ENCODE measurements at regions not wholly inside any gene's neighbourhood (a gene's known extent, or its start where the extent isn't known, plus 50 kb on each side); places are given as distances from the start of the nearest gene placed in this dataset.

DNA sequence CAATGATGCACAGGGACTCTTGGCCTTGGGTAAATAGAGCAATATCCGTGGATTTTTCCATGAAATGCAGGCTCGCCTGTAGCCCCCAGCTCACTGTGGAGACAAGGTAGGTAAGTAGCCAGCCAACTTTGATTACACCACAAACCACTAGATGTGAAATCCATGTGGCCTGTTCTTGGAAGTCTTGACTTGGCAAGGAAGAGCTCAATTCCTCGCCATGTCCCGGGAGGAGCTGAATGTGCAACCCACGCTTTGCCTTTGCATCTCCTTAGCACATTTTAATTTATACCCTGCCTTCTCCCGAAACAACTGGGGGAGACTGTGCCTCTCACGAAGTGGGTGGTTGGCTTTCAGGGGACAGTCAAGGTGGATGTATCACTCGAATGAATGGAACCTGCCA lies 347.7 kb upstream of the MKI67 start:
- Histone ChIP-seq H3F3A (ENCODE audit: control insufficient read depth, insufficient read depth) (no peaks in the 10 kb centered on the region), H3K9me3 (ENCODE audit: control insufficient read depth, insufficient read depth, low read length) (peaks cover 4% of the 10 kb centered on the region; the same call in 1 of the 2 replicates)

DNA sequence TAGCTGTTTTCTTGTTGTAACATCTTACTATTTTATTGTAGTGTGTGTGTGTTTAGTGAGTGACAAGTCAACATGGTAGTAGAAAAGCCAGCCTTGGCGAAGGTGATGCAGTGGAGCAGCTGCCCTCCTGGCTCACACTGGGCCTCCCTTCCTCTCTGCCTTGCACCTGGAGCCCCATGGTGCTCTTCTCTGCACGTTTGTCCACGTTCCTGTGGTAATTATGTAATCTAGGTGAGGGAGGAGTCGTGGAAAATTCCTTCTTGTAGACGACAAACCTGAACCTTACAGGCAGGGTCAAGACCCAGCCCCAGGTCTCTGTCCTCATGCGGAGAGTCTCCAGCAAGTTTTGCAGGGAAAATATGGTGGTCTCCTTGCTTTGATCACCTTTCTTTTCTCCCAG lies 348.3 kb upstream of the MKI67 start:
- no peak overlapping the region for H3K4me2 ChIP-seq (ENCODE audit: low read length)
- no peaks in the 10 kb centered on the region for H3K79me2 ChIP-seq (ENCODE audit: control insufficient read depth, low read length)
- H3K36me3 ChIP-seq (ENCODE audit: control insufficient read depth, low read length): no peaks in the 10 kb centered on the region
- H3K27ac ChIP-seq (ENCODE audit: low read depth, low read length): no peak overlapping the region
- TF ChIP-seq, protein P1, sequence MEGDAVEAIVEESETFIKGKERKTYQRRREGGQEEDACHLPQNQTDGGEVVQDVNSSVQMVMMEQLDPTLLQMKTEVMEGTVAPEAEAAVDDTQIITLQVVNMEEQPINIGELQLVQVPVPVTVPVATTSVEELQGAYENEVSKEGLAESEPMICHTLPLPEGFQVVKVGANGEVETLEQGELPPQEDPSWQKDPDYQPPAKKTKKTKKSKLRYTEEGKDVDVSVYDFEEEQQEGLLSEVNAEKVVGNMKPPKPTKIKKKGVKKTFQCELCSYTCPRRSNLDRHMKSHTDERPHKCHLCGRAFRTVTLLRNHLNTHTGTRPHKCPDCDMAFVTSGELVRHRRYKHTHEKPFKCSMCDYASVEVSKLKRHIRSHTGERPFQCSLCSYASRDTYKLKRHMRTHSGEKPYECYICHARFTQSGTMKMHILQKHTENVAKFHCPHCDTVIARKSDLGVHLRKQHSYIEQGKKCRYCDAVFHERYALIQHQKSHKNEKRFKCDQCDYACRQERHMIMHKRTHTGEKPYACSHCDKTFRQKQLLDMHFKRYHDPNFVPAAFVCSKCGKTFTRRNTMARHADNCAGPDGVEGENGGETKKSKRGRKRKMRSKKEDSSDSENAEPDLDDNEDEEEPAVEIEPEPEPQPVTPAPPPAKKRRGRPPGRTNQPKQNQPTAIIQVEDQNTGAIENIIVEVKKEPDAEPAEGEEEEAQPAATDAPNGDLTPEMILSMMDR (IDR thresholded peaks at IDR 0.05; ENCODE audit: low read depth, low read length, poor library complexity, severe bottlenecking): no peak
- no peak for TF ChIP-seq EZH2phosphoT487 (IDR thresholded peaks at IDR 0.05; ENCODE audit: borderline replicate concordance, low read length)
- H3K4me1 ChIP-seq (ENCODE audit: control insufficient read depth, low read length): no peaks in the 10 kb centered on the region
- H3K9me3 ChIP-seq (ENCODE audit: control insufficient read depth, insufficient read depth, low read length): peaks cover 4% of the 10 kb centered on the region; the same call in 1 of the 2 replicates
- H3F3A ChIP-seq (ENCODE audit: control insufficient read depth, insufficient read depth): no peaks in the 10 kb centered on the region
- H4K20me1 ChIP-seq (ENCODE audit: control insufficient read depth, insufficient read depth, low read depth, low read length): no peaks in the 10 kb centered on the region
- H3K9me2 ChIP-seq (replicated peaks; ENCODE audit: control insufficient read depth, low read length): no peaks in the 10 kb centered on the region
- H3K4me3 ChIP-seq (ENCODE audit: low read length): no peak overlapping the region
- no peaks in the 10 kb centered on the region for H3K27me3 ChIP-seq (ENCODE audit: control insufficient read depth, low read length)

More for the DNA sequence above, 347.7 kb upstream of the MKI67 start:
- Histone ChIP-seq H3K27ac (ENCODE audit: low read depth, low read length) (no peak overlapping the region), H3K27me3 (ENCODE audit: control insufficient read depth, low read length) (no peaks in the 10 kb centered on the region), H3K4me1 (ENCODE audit: control insufficient read depth, low read length) (no peaks in the 10 kb centered on the region), H3K36me3 (ENCODE audit: control insufficient read depth, low read length) (no peaks in the 10 kb centered on the region), H3K9me2 (replicated peaks; ENCODE audit: control insufficient read depth, low read length) (no peaks in the 10 kb centered on the region), H3K4me2 (ENCODE audit: low read length) (no peak overlapping the region), H4K20me1 (ENCODE audit: control insufficient read depth, insufficient read depth, low read depth, low read length) (no peaks in the 10 kb centered on the region), H3K79me2 (ENCODE audit: control insufficient read depth, low read length) (no peaks in the 10 kb centered on the region), H3K4me3 (ENCODE audit: low read length) (no peak overlapping the region)
- TF ChIP-seq, protein P1 (IDR thresholded peaks at IDR 0.05; ENCODE audit: low read depth, low read length, poor library complexity, severe bottlenecking): no peak
- no peak for TF ChIP-seq EZH2phosphoT487 (IDR thresholded peaks at IDR 0.05; ENCODE audit: borderline replicate concordance, low read length)

DNA sequence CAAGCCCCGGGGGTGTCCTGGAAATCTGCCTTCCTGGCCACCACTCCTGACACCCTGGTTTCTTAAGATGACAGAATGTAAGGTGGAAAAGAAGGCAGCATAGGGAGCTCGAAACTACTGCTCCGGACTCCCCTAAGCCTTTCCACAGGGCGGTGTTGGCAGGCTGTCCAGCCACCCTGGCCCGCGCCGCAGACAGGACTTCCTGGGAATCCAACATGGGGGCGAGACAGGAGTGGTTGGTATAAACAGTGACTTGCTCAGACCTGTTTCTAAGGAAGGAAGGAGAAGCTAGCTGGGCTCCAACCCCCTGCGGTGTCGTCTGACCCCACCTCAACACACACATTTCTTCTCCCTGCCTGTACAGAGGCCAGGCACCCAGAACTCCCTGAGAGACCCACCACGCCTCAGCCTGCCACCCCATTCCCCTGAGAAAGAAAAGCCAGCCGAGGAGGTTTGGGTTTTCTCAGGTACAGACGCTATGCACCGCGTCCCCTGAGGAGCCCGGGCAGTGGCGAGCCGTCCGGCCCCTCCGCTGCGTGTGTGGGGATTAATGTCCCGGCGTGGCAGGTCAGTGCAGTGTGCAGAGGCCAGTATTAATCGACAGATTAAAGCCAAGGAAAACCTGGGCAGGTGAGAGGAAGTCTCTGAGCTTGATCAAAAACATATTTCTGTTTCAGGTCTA lies 349.6 kb upstream of the MKI67 start:
- Histone ChIP-seq H3K27me3 (ENCODE audit: control insufficient read depth, low read length) (no peaks in the 10 kb centered on the region), H3K9me2 (replicated peaks; ENCODE audit: control insufficient read depth, low read length) (no peaks in the 10 kb centered on the region), H3F3A (ENCODE audit: control insufficient read depth, insufficient read depth) (no peaks in the 10 kb centered on the region), H3K27ac (ENCODE audit: low read depth, low read length) (no peak overlapping the region), H3K9me3 (ENCODE audit: control insufficient read depth, insufficient read depth, low read length) (peaks cover 4% of the 10 kb centered on the region; the same call in 1 of the 2 replicates), H4K20me1 (ENCODE audit: control insufficient read depth, insufficient read depth, low read depth, low read length) (no peaks in the 10 kb centered on the region), H3K79me2 (ENCODE audit: control insufficient read depth, low read length) (no peaks in the 10 kb centered on the region), H3K4me1 (ENCODE audit: control insufficient read depth, low read length) (no peaks in the 10 kb centered on the region), H3K4me2 (ENCODE audit: low read length) (no peak overlapping the region), H3K36me3 (ENCODE audit: control insufficient read depth, low read length) (no peaks in the 10 kb centered on the region), H3K4me3 (ENCODE audit: low read length) (no peak overlapping the region)
- no peak for TF ChIP-seq EZH2phosphoT487 (IDR thresholded peaks at IDR 0.05; ENCODE audit: borderline replicate concordance, low read length)
- TF ChIP-seq, protein P1 (IDR thresholded peaks at IDR 0.05; ENCODE audit: low read depth, low read length, poor library complexity, severe bottlenecking): no peak

All from DOHH2 (cell line).